ENCODE measurements at regions not wholly inside any gene's neighbourhood (a gene's known extent, or its start where the extent isn't known, plus 50 kb on each side); places are given as distances from the start of the nearest gene placed in this dataset.

DNA sequence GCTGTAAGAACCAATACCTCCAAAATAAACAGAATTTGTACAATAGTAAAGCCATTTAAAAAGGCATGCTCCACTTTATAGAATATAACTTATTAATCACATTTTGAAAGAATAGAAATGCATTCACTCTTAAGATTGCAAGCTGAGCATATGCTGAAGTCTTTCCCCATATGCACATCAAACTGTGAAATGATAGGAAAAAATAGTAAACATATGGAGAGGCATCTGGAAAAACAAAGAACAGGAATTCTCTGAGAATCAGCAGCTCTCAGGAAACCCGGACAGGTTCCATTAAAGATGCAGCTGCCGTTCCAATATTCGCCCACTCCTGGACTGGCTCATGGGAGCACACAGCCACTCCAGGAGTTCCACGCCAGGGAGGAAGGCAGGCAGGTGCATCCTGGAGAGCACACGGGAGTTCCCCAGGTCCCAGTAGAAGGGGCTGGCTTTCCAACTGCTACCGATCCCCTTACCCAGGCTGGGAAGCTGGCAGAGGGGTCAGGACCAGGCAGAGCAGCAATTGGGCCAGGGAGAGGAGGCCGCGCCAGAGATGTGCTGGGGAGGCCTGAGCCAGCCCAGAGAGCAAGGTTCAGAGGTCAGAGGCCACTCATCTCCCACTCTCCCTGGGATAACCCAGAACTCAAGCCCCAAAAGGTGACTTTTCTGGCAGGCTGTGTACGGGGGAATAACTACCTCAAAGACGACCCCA is 111.1 kb downstream of the DLL1 start:
- Histone ChIP-seq H3K27me3 (ENCODE audit: control insufficient read depth in 1 of 2, insufficient read depth in 2 of 2, low read length in 2 of 2) (no peaks in the 10 kb centered on the region), H3K36me3 (ENCODE audit: insufficient read depth, low read length) (no peaks in the 10 kb centered on the region), H3K9ac (ENCODE audit: low read length) (no peak overlapping the region), H3K9me3 (ENCODE audit: low read length) (no peaks in the 10 kb centered on the region), H3K4me3 (ENCODE audit: low read depth in 1 of 2, low read length in 2 of 2) (no peak overlapping the region), H3K27ac (ENCODE audit: low read depth, low read length) (no peak overlapping the region), H3K4me1 (ENCODE audit: insufficient read depth, low read length) (no peaks in the 10 kb centered on the region)

DNA sequence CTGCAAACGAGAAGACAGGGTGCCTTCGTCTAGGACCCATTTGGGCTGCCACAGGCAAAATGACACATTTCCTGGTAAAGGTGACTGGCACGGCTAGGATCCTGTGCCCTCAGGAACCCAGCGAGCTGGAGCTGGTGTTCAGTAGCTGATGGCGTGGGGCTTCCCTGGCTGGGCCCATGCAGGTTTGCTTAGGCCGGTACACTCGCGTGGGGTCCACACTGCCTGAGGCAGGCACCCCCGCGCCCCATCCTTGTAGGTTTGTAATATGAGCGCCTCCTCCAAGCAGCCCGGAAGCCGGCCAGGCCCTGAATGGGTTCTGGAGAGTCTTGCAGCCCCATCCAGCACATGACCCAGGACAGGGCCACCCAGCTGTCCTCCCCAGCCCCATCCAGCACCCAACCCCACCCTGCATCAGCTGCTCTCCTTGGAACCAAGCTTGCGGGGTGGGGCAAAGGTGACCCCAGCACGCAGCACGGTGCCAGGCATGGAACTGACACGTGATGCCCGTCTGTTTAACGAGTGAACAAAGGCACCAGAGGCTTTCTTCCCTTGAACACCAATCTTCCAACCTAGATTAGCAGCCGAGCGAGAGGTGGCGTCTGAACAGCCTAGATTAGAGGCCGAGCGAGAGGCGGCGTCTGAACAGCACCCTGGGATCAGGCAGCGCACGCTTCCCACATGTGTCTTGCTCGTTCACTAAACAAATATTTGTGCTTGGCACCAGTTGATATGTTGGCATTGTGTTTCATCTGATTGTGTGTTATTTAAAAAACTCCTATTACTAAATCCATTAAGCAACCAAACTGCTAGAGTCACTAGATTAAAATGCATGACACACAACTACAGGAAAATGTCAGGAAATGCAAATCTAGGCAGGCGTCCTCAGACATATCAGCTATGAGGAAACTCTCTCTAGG is 112.1 kb downstream of the DLL1 start:
- Histone ChIP-seq H3K9me3 (ENCODE audit: low read length) (no peaks in the 10 kb centered on the region), H3K4me1 (ENCODE audit: insufficient read depth, low read length) (no peaks in the 10 kb centered on the region), H3K36me3 (ENCODE audit: insufficient read depth, low read length) (no peaks in the 10 kb centered on the region), H3K27me3 (ENCODE audit: control insufficient read depth in 1 of 2, insufficient read depth in 2 of 2, low read length in 2 of 2) (no peaks in the 10 kb centered on the region), H3K27ac (ENCODE audit: low read depth, low read length) (no peak overlapping the region), H3K4me3 (ENCODE audit: low read depth in 1 of 2, low read length in 2 of 2) (no peak overlapping the region), H3K9ac (ENCODE audit: low read length) (no peak overlapping the region)

DNA sequence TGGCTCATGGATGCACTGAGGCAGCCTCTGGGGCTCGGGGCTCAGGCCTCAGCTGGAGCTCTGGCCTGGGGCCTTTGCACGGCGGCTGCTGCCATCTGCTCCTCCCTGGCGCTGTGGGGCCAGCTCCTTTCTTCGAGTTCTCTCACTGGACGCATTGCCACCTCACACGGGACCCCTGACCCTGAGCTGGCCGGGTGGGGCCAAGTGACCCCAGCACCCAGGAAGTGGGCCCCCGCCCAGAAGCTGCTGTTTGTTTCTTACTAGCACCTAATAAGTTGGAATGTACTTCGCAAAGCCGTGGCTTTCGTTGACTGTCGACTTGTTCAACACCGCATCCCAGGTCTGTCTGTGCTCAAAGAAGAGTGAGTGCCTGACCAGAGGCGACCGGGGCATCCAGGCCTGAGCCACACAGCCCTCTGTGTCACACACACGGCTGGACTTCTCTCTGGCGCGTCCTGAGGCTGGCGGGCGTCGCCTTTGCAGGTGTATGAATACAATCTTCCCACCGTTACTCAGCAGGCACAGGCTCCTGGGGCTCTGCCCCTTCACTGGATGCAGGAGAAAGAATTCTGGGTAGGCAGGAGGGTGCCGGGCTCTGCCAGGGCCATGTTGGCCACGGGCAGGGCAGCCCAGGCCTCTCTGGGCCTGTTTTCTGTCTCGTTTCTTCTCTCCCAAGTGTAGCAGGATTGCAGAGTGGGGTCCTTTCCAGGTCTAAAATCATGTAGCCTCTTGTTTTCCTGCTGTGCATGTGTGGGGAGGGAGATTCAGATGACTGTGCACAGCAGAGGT is 112.9 kb downstream of the DLL1 start:
- no peak overlapping the region for H3K9ac ChIP-seq (ENCODE audit: low read length)
- no peaks in the 10 kb centered on the region for H3K36me3 ChIP-seq (ENCODE audit: insufficient read depth, low read length)

DNA sequence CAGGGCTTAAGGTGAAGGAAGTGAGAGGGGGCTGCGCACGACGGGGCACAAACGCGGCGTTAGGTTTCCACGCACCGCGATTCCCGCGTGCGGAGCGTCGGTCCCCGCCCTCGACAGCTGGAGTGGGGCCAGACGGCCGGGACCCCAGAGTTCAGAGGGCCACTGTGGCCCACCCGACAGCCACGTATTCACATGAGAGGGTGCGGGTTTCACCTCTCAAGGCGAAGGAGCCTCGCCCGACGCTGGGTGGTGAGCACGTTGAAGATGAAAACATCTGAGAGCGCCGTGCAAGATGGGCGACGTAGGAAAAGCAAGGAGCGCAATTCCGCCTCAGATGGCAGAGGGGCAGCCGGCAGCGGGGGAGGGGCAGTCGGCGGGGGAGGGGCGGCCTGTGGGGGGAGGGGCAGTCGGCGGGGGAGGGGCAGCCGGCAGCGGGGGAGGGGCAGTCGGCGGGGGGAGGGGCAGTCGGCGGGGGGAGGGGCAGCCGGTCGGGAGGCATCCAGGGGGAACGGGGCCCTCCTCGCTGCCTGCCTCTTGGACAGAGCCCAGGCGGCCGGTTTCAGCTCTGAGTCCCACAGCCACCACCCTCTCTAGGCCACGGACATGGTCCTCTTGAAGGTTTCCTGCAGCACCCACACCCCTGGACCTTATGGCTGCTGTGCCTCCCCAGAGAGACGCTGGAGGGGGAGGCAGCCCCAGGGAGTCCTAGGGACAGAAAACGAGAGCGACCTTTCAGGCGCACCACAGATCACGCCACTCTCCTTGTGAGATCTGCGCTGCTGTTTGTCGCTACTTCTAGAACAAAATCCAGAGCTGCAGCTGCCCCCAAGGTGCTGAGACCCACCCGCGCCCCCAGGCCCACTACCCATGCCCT is 113.7 kb downstream of the DLL1 start:
- Histone ChIP-seq H3K9ac (ENCODE audit: low read length) (no peak overlapping the region), H3K4me1 (ENCODE audit: insufficient read depth, low read length) (no peaks in the 10 kb centered on the region), H3K27ac (ENCODE audit: low read depth, low read length) (no peak overlapping the region), H3K9me3 (ENCODE audit: low read length) (no peaks in the 10 kb centered on the region), H3K27me3 (ENCODE audit: control insufficient read depth in 1 of 2, insufficient read depth in 2 of 2, low read length in 2 of 2) (no peaks in the 10 kb centered on the region), H3K36me3 (ENCODE audit: insufficient read depth, low read length) (no peaks in the 10 kb centered on the region), H3K4me3 (ENCODE audit: low read depth in 1 of 2, low read length in 2 of 2) (no peak overlapping the region)

More for the DNA sequence above, 112.9 kb downstream of the DLL1 start:
- Histone ChIP-seq H3K9me3 (ENCODE audit: low read length) (no peaks in the 10 kb centered on the region), H3K4me3 (ENCODE audit: low read depth in 1 of 2, low read length in 2 of 2) (no peak overlapping the region), H3K27ac (ENCODE audit: low read depth, low read length) (no peak overlapping the region), H3K27me3 (ENCODE audit: control insufficient read depth in 1 of 2, insufficient read depth in 2 of 2, low read length in 2 of 2) (no peaks in the 10 kb centered on the region), H3K4me1 (ENCODE audit: insufficient read depth, low read length) (no peaks in the 10 kb centered on the region)

DNA sequence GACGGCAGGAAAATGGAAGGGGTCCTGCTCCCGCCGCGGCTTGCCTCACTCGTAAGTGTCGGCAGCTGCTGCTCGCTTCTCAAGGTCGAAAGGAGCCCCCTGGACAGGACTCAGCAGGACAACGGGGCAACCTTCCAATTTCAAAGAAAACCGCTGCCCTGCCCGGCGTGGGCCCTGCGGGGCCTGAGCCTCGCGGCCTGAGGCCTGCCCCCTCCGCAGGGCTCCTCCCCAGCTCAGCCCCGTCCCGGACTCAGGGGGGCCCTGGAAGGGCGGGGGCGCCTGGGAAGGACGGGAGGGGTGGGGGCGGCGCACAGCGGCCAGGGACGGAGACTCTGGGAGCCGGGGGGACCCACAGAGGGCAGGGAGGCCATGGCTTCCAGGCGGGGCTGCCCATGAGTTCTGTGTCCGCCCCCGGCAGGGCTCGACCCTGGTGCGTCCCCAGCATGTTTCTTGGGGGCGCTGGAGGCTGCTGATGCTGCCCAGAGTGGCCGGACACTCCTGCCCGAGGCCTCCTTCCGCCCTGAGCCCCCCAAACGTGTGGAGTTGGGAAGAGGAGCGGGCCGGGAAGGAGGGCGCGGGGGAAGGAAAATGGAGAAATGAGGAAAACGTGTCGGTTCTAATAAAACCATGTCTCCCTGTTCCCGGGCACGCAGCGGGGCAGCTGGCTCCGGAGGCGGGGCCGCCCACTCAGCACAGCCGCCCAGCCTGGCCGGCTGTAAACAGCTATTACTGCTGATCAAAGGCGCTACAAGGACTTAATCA is 114.6 kb downstream of the DLL1 start:
- Histone ChIP-seq H3K9me3 (ENCODE audit: low read length) (no peaks in the 10 kb centered on the region), H3K36me3 (ENCODE audit: insufficient read depth, low read length) (no peaks in the 10 kb centered on the region), H3K4me3 (ENCODE audit: low read depth in 1 of 2, low read length in 2 of 2) (no peak overlapping the region), H3K9ac (ENCODE audit: low read length) (no peak overlapping the region), H3K27me3 (ENCODE audit: control insufficient read depth in 1 of 2, insufficient read depth in 2 of 2, low read length in 2 of 2) (no peaks in the 10 kb centered on the region), H3K4me1 (ENCODE audit: insufficient read depth, low read length) (no peaks in the 10 kb centered on the region), H3K27ac (ENCODE audit: low read depth, low read length) (no peak overlapping the region)

DNA sequence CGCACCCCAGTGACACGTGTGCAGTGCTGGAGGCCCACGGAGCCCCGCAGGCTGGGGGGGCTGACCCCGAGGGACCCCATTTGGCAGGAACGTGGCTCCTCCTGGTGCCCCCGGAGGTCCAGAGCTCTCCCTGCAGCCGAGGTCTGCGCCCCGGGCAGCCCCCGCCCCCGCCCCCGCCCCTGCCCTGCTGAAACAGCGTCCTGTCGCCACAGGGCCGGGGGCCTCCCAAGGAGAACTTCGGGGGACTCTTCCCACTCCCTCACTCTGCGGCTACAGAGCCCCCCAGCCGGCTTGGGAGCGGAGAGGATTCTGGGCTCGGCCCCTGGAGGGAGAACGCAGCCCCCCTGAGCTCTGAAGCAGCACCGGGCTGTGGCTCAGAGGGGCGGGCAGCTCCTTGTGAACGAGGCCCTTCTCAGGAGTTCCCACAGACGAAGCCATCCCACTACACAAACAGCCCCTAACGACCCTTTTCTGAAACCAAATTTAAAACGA is 115.2 kb downstream of the DLL1 start:
- Histone ChIP-seq H3K27me3 (ENCODE audit: control insufficient read depth in 1 of 2, insufficient read depth in 2 of 2, low read length in 2 of 2) (no peaks in the 10 kb centered on the region), H3K4me1 (ENCODE audit: insufficient read depth, low read length) (no peaks in the 10 kb centered on the region), H3K4me3 (ENCODE audit: low read depth in 1 of 2, low read length in 2 of 2) (no peak overlapping the region), H3K9ac (ENCODE audit: low read length) (no peak overlapping the region), H3K9me3 (ENCODE audit: low read length) (no peaks in the 10 kb centered on the region), H3K36me3 (ENCODE audit: insufficient read depth, low read length) (no peaks in the 10 kb centered on the region), H3K27ac (ENCODE audit: low read depth, low read length) (no peak overlapping the region)

DNA sequence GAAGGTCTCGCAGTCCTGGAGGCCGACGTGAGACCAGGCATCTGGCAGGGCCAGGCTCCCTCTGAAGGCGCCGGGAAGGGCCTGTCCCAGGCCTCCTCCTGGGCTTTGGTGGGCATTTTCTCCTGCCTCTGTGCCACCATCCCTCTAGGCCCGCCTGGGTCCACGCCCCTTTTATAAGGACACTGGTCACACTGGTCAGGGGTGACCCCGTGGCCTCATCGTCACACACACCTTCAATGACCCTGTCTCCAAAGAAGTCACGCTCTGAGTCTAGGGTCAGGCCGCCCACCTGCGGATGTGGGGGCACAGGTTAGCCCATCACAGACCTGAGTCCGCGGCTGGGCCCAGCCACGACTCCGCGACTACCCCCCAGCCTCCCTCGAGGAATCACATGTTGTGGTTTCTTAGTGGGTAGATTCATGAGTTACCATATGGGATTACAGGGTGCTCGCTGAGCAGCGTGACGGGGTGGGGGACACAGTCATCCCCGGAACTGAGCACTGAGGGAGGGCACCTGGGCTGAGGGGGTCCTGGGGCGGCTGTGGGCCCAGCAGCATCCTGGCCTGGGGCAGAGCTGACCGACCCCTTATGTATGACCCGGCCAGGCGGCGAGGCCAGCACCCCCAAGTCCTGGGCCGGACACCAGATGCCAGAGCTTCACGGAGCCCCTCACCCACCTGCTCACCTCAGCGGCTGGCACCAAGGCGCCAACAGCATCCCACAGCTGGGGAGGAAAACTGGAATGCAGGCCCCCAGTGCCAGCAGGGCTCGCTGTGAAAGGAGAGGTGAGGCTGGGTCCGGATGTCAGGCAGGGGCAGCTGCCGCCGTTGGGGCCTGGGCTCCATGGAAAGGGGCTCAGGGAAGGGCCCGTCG is 115.9 kb downstream of the DLL1 start:
- Histone ChIP-seq H3K36me3 (ENCODE audit: insufficient read depth, low read length) (no peaks in the 10 kb centered on the region), H3K27me3 (ENCODE audit: control insufficient read depth in 1 of 2, insufficient read depth in 2 of 2, low read length in 2 of 2) (no peaks in the 10 kb centered on the region), H3K27ac (ENCODE audit: low read depth, low read length) (no peak overlapping the region), H3K9ac (ENCODE audit: low read length) (no peak overlapping the region), H3K4me3 (ENCODE audit: low read depth in 1 of 2, low read length in 2 of 2) (no peak overlapping the region), H3K9me3 (ENCODE audit: low read length) (no peaks in the 10 kb centered on the region), H3K4me1 (ENCODE audit: insufficient read depth, low read length) (no peaks in the 10 kb centered on the region)

DNA sequence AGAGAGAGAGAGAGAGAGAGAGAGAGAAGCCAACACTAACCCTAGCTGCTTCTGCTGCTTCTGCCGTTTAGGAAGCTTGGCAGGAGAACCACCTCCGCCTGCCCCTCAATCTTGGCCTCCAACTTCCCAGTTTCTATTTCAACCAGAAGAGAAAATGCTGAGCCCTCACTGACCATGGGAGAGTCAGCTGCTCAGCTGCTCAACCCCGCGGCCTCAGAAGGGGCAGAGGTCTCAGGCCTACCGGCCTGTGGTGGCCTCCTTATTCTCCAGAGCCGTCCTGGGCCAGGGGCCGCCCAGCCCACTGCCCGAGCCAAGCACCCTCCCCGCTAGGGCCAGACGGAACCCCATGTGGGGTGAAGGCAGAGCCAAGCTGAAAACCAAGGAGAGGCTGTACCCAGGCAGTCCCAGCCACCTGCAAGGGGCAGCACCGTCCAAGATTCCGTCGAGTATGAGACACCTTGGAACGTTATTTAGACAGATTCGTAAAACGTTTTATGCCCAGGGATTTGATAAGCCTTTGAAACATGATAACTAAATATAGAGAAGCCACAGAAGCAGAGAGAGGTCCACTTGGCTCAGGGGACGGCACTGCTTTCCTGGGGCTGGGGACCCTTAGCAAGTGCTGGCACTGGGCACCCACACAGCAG is 116.6 kb downstream of the DLL1 start:
- Histone ChIP-seq H3K27me3 (ENCODE audit: control insufficient read depth in 1 of 2, insufficient read depth in 2 of 2, low read length in 2 of 2) (no peaks in the 10 kb centered on the region), H3K9ac (ENCODE audit: low read length) (no peak overlapping the region), H3K27ac (ENCODE audit: low read depth, low read length) (no peak overlapping the region), H3K4me1 (ENCODE audit: insufficient read depth, low read length) (no peaks in the 10 kb centered on the region), H3K4me3 (ENCODE audit: low read depth in 1 of 2, low read length in 2 of 2) (no peak overlapping the region), H3K36me3 (ENCODE audit: insufficient read depth, low read length) (no peaks in the 10 kb centered on the region), H3K9me3 (ENCODE audit: low read length) (no peaks in the 10 kb centered on the region)

DNA sequence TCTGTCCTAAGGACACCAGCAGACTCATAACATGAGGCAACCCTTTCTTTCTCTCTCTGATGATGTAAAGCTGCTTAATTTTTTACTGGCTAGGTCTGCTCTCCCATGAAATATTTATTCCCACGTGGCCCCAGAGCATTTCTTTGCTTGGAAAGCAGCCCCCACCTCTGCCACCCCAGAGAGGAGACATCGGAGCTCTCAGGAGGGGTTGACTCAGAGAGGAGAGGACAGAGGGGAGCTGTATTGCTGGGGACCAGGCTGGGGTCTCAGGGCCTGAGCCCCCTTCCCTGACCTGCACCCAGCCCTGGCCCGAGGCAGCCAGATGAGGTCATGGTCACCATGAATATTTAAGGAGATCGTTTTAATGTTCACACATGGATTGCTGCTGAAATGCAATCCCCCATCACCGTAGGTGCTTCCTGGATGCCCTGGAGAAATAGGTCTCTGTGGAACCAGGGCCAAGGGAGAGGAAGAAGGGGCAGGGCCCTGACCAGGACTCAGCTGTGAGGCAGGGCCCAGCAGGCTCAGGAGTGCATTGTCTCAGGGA is 117.5 kb downstream of the DLL1 start:
- H3K27ac ChIP-seq (ENCODE audit: low read depth, low read length): no peak overlapping the region
- H3K4me1 ChIP-seq (ENCODE audit: insufficient read depth, low read length): no peaks in the 10 kb centered on the region

More for the DNA sequence above, 117.5 kb downstream of the DLL1 start:
- no peaks in the 10 kb centered on the region for H3K9me3 ChIP-seq (ENCODE audit: low read length)
- no peak overlapping the region for H3K9ac ChIP-seq (ENCODE audit: low read length)
- H3K36me3 ChIP-seq (ENCODE audit: insufficient read depth, low read length): no peaks in the 10 kb centered on the region
- no peak overlapping the region for H3K4me3 ChIP-seq (ENCODE audit: low read depth in 1 of 2, low read length in 2 of 2)
- no peaks in the 10 kb centered on the region for H3K27me3 ChIP-seq (ENCODE audit: control insufficient read depth in 1 of 2, insufficient read depth in 2 of 2, low read length in 2 of 2)

Measured in muscle layer of colon (tissue), 2 donors.